ENCODE measurements at regions not wholly inside any gene's neighbourhood (a gene's known extent, or its start where the extent isn't known, plus 50 kb on each side); places are given as distances from the start of the nearest gene placed in this dataset.
"Not testable (repeated sequence)": the region's sequence is repeated elsewhere in the genome, so short reads cannot be mapped to it uniquely, and the experiment has no call there.

DNA sequence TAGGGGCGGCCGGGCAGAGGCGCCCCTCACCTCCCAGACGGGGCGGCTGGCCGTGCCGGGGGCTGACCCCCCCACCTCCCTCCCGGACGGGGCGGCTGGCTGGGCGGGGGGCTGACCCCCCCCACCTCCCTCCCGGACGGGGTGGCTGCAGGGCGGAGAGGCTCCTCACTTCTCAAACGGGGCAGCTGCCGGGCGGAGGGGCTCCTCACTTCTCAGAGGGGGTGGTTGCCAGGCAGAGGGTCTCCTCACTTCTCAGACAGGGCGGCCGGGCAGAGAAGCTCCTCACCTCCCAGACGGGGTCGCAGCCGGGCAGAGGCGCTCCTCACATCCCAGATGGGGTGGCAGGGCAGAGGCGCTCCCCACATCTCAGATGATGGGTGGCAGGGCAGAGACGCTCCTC lies 836.8 kb downstream of the RAPGEF2 start:
- TF ChIP-seq, protein P1, sequence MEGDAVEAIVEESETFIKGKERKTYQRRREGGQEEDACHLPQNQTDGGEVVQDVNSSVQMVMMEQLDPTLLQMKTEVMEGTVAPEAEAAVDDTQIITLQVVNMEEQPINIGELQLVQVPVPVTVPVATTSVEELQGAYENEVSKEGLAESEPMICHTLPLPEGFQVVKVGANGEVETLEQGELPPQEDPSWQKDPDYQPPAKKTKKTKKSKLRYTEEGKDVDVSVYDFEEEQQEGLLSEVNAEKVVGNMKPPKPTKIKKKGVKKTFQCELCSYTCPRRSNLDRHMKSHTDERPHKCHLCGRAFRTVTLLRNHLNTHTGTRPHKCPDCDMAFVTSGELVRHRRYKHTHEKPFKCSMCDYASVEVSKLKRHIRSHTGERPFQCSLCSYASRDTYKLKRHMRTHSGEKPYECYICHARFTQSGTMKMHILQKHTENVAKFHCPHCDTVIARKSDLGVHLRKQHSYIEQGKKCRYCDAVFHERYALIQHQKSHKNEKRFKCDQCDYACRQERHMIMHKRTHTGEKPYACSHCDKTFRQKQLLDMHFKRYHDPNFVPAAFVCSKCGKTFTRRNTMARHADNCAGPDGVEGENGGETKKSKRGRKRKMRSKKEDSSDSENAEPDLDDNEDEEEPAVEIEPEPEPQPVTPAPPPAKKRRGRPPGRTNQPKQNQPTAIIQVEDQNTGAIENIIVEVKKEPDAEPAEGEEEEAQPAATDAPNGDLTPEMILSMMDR (IDR thresholded peaks at IDR 0.05), result not testable (repeated sequence)
- TF ChIP-seq EP300 (IDR thresholded peaks at IDR 0.05; ENCODE audit: low read depth); POLR2A (IDR thresholded peaks at IDR 0.05); POLR2AphosphoS5 (IDR thresholded peaks at IDR 0.05): not testable (repeated sequence)
